ENCODE measurements at regions not wholly inside any gene's neighbourhood (a gene's known extent, or its start where the extent isn't known, plus 50 kb on each side); places are given as distances from the start of the nearest gene placed in this dataset.
"Not testable (repeated sequence)": the region's sequence is repeated elsewhere in the genome, so short reads cannot be mapped to it uniquely, and the experiment has no call there.

GRCh38 chr7:79778786-79779770 is 325.6 kb upstream of the MAGI2 start:
- DNase-seq (ENCODE audit: low read depth, low spot score): no peak

- DNase-seq (ENCODE audit: low read depth, low spot score): no peak
These were observed 322.4 kb upstream of the MAGI2 start for GRCh38 chr7:79775911-79776310.

- no peak for DNase-seq (ENCODE audit: low read depth, low spot score)
These were observed 320.7 kb upstream of the MAGI2 start for GRCh38 chr7:79774150-79774549.

- DNase-seq (ENCODE audit: low read depth, low spot score): no peak
These were observed 317.5 kb upstream of the MAGI2 start for GRCh38 chr7:79770970-79771369.

GRCh38 chr7:79770063-79770462 is 316.6 kb upstream of the MAGI2 start:
- no peak for DNase-seq (ENCODE audit: low read depth, low spot score)

- not testable (repeated sequence) for DNase-seq (ENCODE audit: low read depth, low spot score)
These were observed 314.6 kb upstream of the MAGI2 start for GRCh38 chr7:79767876-79768560.

GRCh38 chr7:79767192-79767591 is 313.7 kb upstream of the MAGI2 start:
- not testable (repeated sequence) for DNase-seq (ENCODE audit: low read depth, low spot score)

- DNase-seq (ENCODE audit: low read depth, low spot score): no peak
These were observed 308.5 kb upstream of the MAGI2 start for GRCh38 chr7:79761876-79762429.

- not testable (repeated sequence) for DNase-seq (ENCODE audit: low read depth, low spot score)
These were observed 297.5 kb upstream of the MAGI2 start for GRCh38 chr7:79750941-79751340.

- no peak for DNase-seq (ENCODE audit: low read depth, low spot score)
These were observed 296.4 kb upstream of the MAGI2 start for GRCh38 chr7:79749856-79750255.

GRCh38 chr7:79741684-79742083 is 288.2 kb upstream of the MAGI2 start:
- DNase-seq (ENCODE audit: low read depth, low spot score): no peak

GRCh38 chr7:79740076-79740475 is 286.6 kb upstream of the MAGI2 start:
- DNase-seq (ENCODE audit: low read depth, low spot score): no peak

GRCh38 chr7:79739036-79739709 is 285.7 kb upstream of the MAGI2 start:
- DNase-seq (ENCODE audit: low read depth, low spot score): not testable (repeated sequence)

- DNase-seq (ENCODE audit: low read depth, low spot score): no peak
These were observed 283.0 kb upstream of the MAGI2 start for GRCh38 chr7:79736418-79736817.

GRCh38 chr7:79735012-79735411 is 281.5 kb upstream of the MAGI2 start:
- DNase-seq (ENCODE audit: low read depth, low spot score): no peak

- no peak for DNase-seq (ENCODE audit: low read depth, low spot score)
These were observed 280.7 kb upstream of the MAGI2 start for GRCh38 chr7:79734181-79734580.

- DNase-seq (ENCODE audit: low read depth, low spot score): no peak
These were observed 279.1 kb upstream of the MAGI2 start for GRCh38 chr7:79732535-79732934.

GRCh38 chr7:79730971-79731370 is 277.5 kb upstream of the MAGI2 start:
- no peak for DNase-seq (ENCODE audit: low read depth, low spot score)

- no peak for DNase-seq (ENCODE audit: low read depth, low spot score)
These were observed 270.6 kb upstream of the MAGI2 start for GRCh38 chr7:79723833-79724618.

- DNase-seq (ENCODE audit: low read depth, low spot score): no peak
These were observed 268.8 kb upstream of the MAGI2 start for GRCh38 chr7:79722217-79722616.

- DNase-seq (ENCODE audit: low read depth, low spot score): no peak
These were observed 265.7 kb upstream of the MAGI2 start for GRCh38 chr7:79719216-79719615.

Data from iPS DF 19.7 (cell line).